Astrocyte (in vitro differentiated cells and primary cell): ENCODE measurements at regions not wholly inside any gene's neighbourhood (a gene's known extent, or its start where the extent isn't known, plus 50 kb on each side); places are given as distances from the start of the nearest gene placed in this dataset.
A peak's percentile ranks its signal among the peaks of the same experiment; 100 is the strongest.
"Not testable (repeated sequence)": the region's sequence is repeated elsewhere in the genome, so short reads cannot be mapped to it uniquely, and the experiment has no call there.

Experiments used
- DNase-seq: peaks from one replicate; pipeline ENCODE4 v3.0.0-alpha.2; 2010; ENCODE audit warnings: low read depth
- FAIRE-seq: peaks from 2 replicates; lab custom pipeline; 2011; peaks lifted over from hg19 to GRCh38; lab: Jason Lieb, UNC
- H2AFZ ChIP-seq: 2 replicates; pipeline ENCODE4 v1.6.0; 2012; ENCODE audit warnings: low read depth, low read length, inconsistent platforms
- H3K27ac ChIP-seq: 2 replicates; pipeline ENCODE4 v1.5.1; 2011; ENCODE audit warnings: low read depth, low read length, inconsistent platforms
- H3K27me3 ChIP-seq: 2 replicates; pipeline ENCODE4 v1.6.0; 2011; ENCODE audit warnings: low read length, inconsistent platforms; ENCODE audit not compliant: insufficient read depth
- H3K36me3 ChIP-seq: 2 replicates; pipeline ENCODE4 v1.5.1; 2011; ENCODE audit warnings: low read length, inconsistent platforms; ENCODE audit not compliant: insufficient read depth
- H3K4me1 ChIP-seq: 2 replicates; pipeline ENCODE4 v1.5.1; 2011; ENCODE audit warnings: low read length, inconsistent platforms; ENCODE audit not compliant: insufficient read depth
- H3K4me2 ChIP-seq: 2 replicates; pipeline ENCODE4 v1.6.0; 2012; ENCODE audit warnings: low read length, inconsistent platforms
- H3K4me3 ChIP-seq: 2 replicates; pipeline ENCODE4 v1.5.1; 2011; ENCODE audit warnings: low read depth, mild to moderate bottlenecking, low read length, inconsistent platforms; ENCODE audit not compliant: insufficient read depth
- H3K79me2 ChIP-seq: 2 replicates; pipeline ENCODE4 v1.6.0; 2012; ENCODE audit warnings: mild to moderate bottlenecking, low read length, inconsistent platforms; ENCODE audit not compliant: insufficient read depth
- H3K9ac ChIP-seq: 2 replicates; pipeline ENCODE4 v1.6.0; 2012; ENCODE audit warnings: mild to moderate bottlenecking, low read length, inconsistent platforms
- H3K9me3 ChIP-seq: 2 replicates; pipeline ENCODE4 v1.5.1; 2012; ENCODE audit warnings: low read depth, mild to moderate bottlenecking, low read length, inconsistent platforms; ENCODE audit not compliant: insufficient read depth
- H4K20me1 ChIP-seq: 2 replicates; pipeline ENCODE4 v1.6.0; 2012; ENCODE audit warnings: low read length, inconsistent platforms; ENCODE audit not compliant: insufficient read depth
- H3K27ac Mint-ChIP-seq: one replicate; pipeline ENCODE4 v1.8.0; 2021; ENCODE audit warnings: mild to moderate bottlenecking, mixed read lengths; ENCODE audit not compliant: unreplicated experiment
- H3K27me3 Mint-ChIP-seq: one replicate; pipeline ENCODE4 v1.8.0; 2021; ENCODE audit warnings: low read depth, mixed read lengths; ENCODE audit not compliant: unreplicated experiment
- H3K36me3 Mint-ChIP-seq: one replicate; pipeline ENCODE4 v1.8.0; 2021; ENCODE audit warnings: low read depth, mixed read lengths; ENCODE audit not compliant: unreplicated experiment
- H3K4me1 Mint-ChIP-seq: one replicate; pipeline ENCODE4 v1.8.0; 2021; ENCODE audit warnings: low read depth, mixed read lengths; ENCODE audit not compliant: unreplicated experiment
- H3K4me3 Mint-ChIP-seq: one replicate; pipeline ENCODE4 v1.8.0; 2021; ENCODE audit warnings: mild to moderate bottlenecking, moderate library complexity, mixed read lengths; ENCODE audit not compliant: unreplicated experiment
- H3K9me3 Mint-ChIP-seq: one replicate; pipeline ENCODE4 v1.8.0; 2021; ENCODE audit warnings: mild to moderate bottlenecking, mixed read lengths; ENCODE audit not compliant: unreplicated experiment

- not testable (repeated sequence) for DNase-seq, H3K4me3 Mint-ChIP-seq
These were observed 138.2 kb downstream of the GTF2IRD2B start for GRCh38 chr7:75230558-75230957.

GRCh38 chr7:75235092-75235826 lies 142.9 kb downstream of the GTF2IRD2B start:
- DNase-seq, H3K4me3 Mint-ChIP-seq, H3K27me3 Mint-ChIP-seq, H3K36me3 ChIP-seq, H3K36me3 Mint-ChIP-seq, H3K4me1 Mint-ChIP-seq, H2AFZ ChIP-seq, H3K9me3 Mint-ChIP-seq, FAIRE-seq, H3K27me3 ChIP-seq, H3K4me2 ChIP-seq, H3K4me1 ChIP-seq, H4K20me1 ChIP-seq, H3K27ac Mint-ChIP-seq, H3K9me3 ChIP-seq, H3K9ac ChIP-seq, H3K27ac ChIP-seq, H3K4me3 ChIP-seq, H3K79me2 ChIP-seq: not testable (repeated sequence)

More at GRCh38 chr7:75230558-75230957, 138.2 kb downstream of the GTF2IRD2B start:
- H3K27me3 ChIP-seq, FAIRE-seq, H2AFZ ChIP-seq, H3K9ac ChIP-seq, H3K4me1 Mint-ChIP-seq, H3K4me1 ChIP-seq, H3K27ac Mint-ChIP-seq, H3K36me3 ChIP-seq, H3K9me3 Mint-ChIP-seq, H4K20me1 ChIP-seq, H3K4me3 ChIP-seq, H3K36me3 Mint-ChIP-seq, H3K9me3 ChIP-seq, H3K79me2 ChIP-seq, H3K27me3 Mint-ChIP-seq, H3K4me2 ChIP-seq, H3K27ac ChIP-seq: not testable (repeated sequence)

GRCh38 chr7:75235827-75236167 lies 143.4 kb downstream of the GTF2IRD2B start:
- H3K4me3 Mint-ChIP-seq, H3K9me3 ChIP-seq, H3K4me2 ChIP-seq, H4K20me1 ChIP-seq, H3K4me3 ChIP-seq, H3K4me1 ChIP-seq, H3K27me3 ChIP-seq, DNase-seq, H3K9ac ChIP-seq, H3K9me3 Mint-ChIP-seq, H3K4me1 Mint-ChIP-seq, FAIRE-seq, H3K27me3 Mint-ChIP-seq, H3K27ac ChIP-seq, H3K36me3 ChIP-seq, H2AFZ ChIP-seq, H3K79me2 ChIP-seq, H3K36me3 Mint-ChIP-seq, H3K27ac Mint-ChIP-seq: not testable (repeated sequence)

- not testable (repeated sequence) for H3K4me1 ChIP-seq, H3K4me3 ChIP-seq, H3K4me2 ChIP-seq, H3K27ac ChIP-seq, H3K9ac ChIP-seq, H3K9me3 ChIP-seq, H3K36me3 ChIP-seq, H4K20me1 ChIP-seq, H3K9me3 Mint-ChIP-seq, H2AFZ ChIP-seq, FAIRE-seq, H3K79me2 ChIP-seq, H3K4me1 Mint-ChIP-seq, H3K36me3 Mint-ChIP-seq, H3K27me3 ChIP-seq, DNase-seq, H3K27ac Mint-ChIP-seq, H3K27me3 Mint-ChIP-seq
- H3K4me3 Mint-ChIP-seq, result peak overlapping the region; percentile 62
These were observed 145.1 kb downstream of the GTF2IRD2B start for GRCh38 chr7:75237255-75238187.

GRCh38 chr7:75238309-75238708 lies 145.9 kb downstream of the GTF2IRD2B start:
- not testable (repeated sequence) for H3K36me3 Mint-ChIP-seq, H2AFZ ChIP-seq, H4K20me1 ChIP-seq, H3K4me2 ChIP-seq, H3K4me1 ChIP-seq, H3K4me3 ChIP-seq, H3K27me3 ChIP-seq, H3K27ac Mint-ChIP-seq, H3K27ac ChIP-seq, DNase-seq, H3K9me3 ChIP-seq, H3K9me3 Mint-ChIP-seq, H3K79me2 ChIP-seq, FAIRE-seq, H3K9ac ChIP-seq, H3K4me1 Mint-ChIP-seq, H3K36me3 ChIP-seq, H3K27me3 Mint-ChIP-seq, H3K4me3 Mint-ChIP-seq

GRCh38 chr7:75243638-75244037 lies 151.2 kb downstream of the GTF2IRD2B start:
- not testable (repeated sequence) for H3K4me3 Mint-ChIP-seq, H3K4me1 ChIP-seq, H3K27me3 ChIP-seq, FAIRE-seq, H3K27me3 Mint-ChIP-seq, H3K36me3 Mint-ChIP-seq, H3K79me2 ChIP-seq, DNase-seq, H3K9me3 ChIP-seq, H3K4me2 ChIP-seq, H3K27ac ChIP-seq, H3K9ac ChIP-seq, H3K36me3 ChIP-seq, H3K27ac Mint-ChIP-seq, H3K4me1 Mint-ChIP-seq, H3K9me3 Mint-ChIP-seq, H2AFZ ChIP-seq, H3K4me3 ChIP-seq, H4K20me1 ChIP-seq
